Upper lobe of left lung (tissue), 4 donors: ENCODE measurements at regions not wholly inside any gene's neighbourhood (a gene's known extent, or its start where the extent isn't known, plus 50 kb on each side); places are given as distances from the start of the nearest gene placed in this dataset.

ENCODE experiments used
- EP300 ChIP-seq, 4 donors: sonication (generic); formaldehyde crosslinking; IDR thresholded peaks; one replicate each; pipeline ENCODE4 v1.5.1; 2017; ENCODE audit warnings: antibody characterized with exemption in 4 of 4, control low read depth in 2 of 4
- POLR2A ChIP-seq, 4 donors: fragments of 450-650 bp; IDR thresholded peaks; one replicate each; pipeline ENCODE4 v1.5.1; 2016 to 2017; ENCODE audit warnings: antibody characterized with exemption in 4 of 4, mild to moderate bottlenecking in 2 of 4
- POLR2AphosphoS5 ChIP-seq, 2 donors: sonication (generic); formaldehyde crosslinking; IDR thresholded peaks; one replicate each; pipeline ENCODE4 v1.5.1; 2017; ENCODE audit warnings: antibody characterized with exemption in 2 of 2
- TF ChIP-seq, protein P1 (sequence below), 6 experiments: fragments of 450-650 bp in 4 of 6; fragments of 200-600 bp in 2 of 6; sonication (generic) in 2 of 6; IDR thresholded peaks; one replicate each; pipeline ENCODE4 v1.5.1; 2016 to 2019; ENCODE audit warnings: antibody characterized with exemption in 6 of 6

DNA sequence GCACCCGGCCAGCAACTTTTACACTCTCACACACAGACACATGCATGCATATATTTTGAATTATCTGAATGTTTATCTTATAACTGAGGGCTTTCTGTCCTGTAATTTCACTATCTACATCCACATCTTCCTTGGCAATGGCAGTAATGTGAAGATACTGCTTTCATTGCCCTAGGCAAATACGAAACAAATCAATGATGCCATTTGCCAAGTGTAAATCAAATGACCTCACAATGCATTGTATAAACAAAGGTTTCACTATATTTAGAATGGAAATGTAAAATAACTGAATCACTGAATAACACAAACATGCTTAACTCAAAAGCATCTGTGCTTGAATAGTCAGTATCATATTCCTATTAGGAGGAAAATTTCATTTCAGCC is 455.6 kb downstream of the TBL1XR1 start:
- no peak for TF ChIP-seq EP300 (IDR thresholded peaks at IDR 0.05)
- no peak for TF ChIP-seq POLR2AphosphoS5 (IDR thresholded peaks at IDR 0.05)
- TF ChIP-seq, protein P1, sequence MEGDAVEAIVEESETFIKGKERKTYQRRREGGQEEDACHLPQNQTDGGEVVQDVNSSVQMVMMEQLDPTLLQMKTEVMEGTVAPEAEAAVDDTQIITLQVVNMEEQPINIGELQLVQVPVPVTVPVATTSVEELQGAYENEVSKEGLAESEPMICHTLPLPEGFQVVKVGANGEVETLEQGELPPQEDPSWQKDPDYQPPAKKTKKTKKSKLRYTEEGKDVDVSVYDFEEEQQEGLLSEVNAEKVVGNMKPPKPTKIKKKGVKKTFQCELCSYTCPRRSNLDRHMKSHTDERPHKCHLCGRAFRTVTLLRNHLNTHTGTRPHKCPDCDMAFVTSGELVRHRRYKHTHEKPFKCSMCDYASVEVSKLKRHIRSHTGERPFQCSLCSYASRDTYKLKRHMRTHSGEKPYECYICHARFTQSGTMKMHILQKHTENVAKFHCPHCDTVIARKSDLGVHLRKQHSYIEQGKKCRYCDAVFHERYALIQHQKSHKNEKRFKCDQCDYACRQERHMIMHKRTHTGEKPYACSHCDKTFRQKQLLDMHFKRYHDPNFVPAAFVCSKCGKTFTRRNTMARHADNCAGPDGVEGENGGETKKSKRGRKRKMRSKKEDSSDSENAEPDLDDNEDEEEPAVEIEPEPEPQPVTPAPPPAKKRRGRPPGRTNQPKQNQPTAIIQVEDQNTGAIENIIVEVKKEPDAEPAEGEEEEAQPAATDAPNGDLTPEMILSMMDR (IDR thresholded peaks at IDR 0.05) = no peak
- TF ChIP-seq POLR2A (IDR thresholded peaks at IDR 0.05) = no peak
